IPS-18a (cell line): ENCODE measurements at regions not wholly inside any gene's neighbourhood (a gene's known extent, or its start where the extent isn't known, plus 50 kb on each side); places are given as distances from the start of the nearest gene placed in this dataset.

Experiments
- H3K27ac ChIP-seq: one replicate; pipeline ENCODE4 v1.5.1; 2013; ENCODE audit warnings: low read length
- H3K27me3 ChIP-seq: one replicate; pipeline ENCODE4 v1.6.1; 2013; ENCODE audit warnings: mild to moderate bottlenecking, low read length; ENCODE audit not compliant: control insufficient read depth, insufficient read depth
- H3K36me3 ChIP-seq: one replicate; pipeline ENCODE4 v1.6.1; 2013; ENCODE audit warnings: low read depth, low read length; ENCODE audit not compliant: control insufficient read depth
- H3K4me1 ChIP-seq: one replicate; pipeline ENCODE4 v1.6.1; 2013; ENCODE audit warnings: low read depth, low read length; ENCODE audit not compliant: control insufficient read depth
- H3K4me3 ChIP-seq: one replicate; pipeline ENCODE4 v1.5.1; 2013; ENCODE audit warnings: low read length
- H3K9ac ChIP-seq: one replicate; pipeline ENCODE4 v1.6.1; 2013; ENCODE audit warnings: mild to moderate bottlenecking, low read length, moderate library complexity
- H3K9me3 ChIP-seq: one replicate; pipeline ENCODE4 v1.6.1; 2013; ENCODE audit warnings: low read depth, low read length; ENCODE audit not compliant: control insufficient read depth

DNA sequence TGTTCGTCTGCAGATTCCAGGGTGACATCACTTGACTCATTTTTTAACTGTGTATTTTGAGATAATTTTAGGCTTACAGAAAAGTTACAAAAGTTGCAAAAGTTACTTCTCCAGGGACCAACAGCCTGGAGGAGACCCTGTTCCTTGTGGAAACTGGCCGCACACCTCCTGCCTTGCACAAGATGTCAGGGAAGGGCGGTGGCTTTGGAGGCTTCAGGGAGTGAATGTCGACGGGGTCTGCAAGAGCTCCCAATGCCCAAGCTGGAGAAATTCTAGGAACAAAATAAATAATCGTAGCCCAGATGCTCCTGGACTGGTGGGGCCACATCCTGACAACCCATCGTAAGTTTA is 62.2 kb upstream of the FAM20C start:
- Histone ChIP-seq H3K36me3 (no peaks in the 10 kb centered on the region), H3K4me3 (no peak overlapping the region), H3K4me1 (no peaks in the 10 kb centered on the region), H3K9me3 (no peaks in the 10 kb centered on the region), H3K27ac (no peak overlapping the region), H3K9ac (no peak overlapping the region), H3K27me3 (no peaks in the 10 kb centered on the region)

- Histone ChIP-seq H3K27ac (no peak overlapping the region), H3K27me3 (no peaks in the 10 kb centered on the region), H3K36me3 (no peaks in the 10 kb centered on the region), H3K4me1 (no peaks in the 10 kb centered on the region), H3K4me3 (no peak overlapping the region), H3K9me3 (no peaks in the 10 kb centered on the region), H3K9ac (no peak overlapping the region)
Observed at GRCh38 chr7:130875-131780, 61.2 kb upstream of the FAM20C start.

GRCh38 chr7:131781-132482 is 60.4 kb upstream of the FAM20C start:
- Histone ChIP-seq H3K9me3 (no peaks in the 10 kb centered on the region), H3K4me1 (no peaks in the 10 kb centered on the region), H3K36me3 (no peaks in the 10 kb centered on the region), H3K9ac (no peak overlapping the region), H3K27ac (no peak overlapping the region), H3K27me3 (no peaks in the 10 kb centered on the region), H3K4me3 (no peak overlapping the region)

DNA sequence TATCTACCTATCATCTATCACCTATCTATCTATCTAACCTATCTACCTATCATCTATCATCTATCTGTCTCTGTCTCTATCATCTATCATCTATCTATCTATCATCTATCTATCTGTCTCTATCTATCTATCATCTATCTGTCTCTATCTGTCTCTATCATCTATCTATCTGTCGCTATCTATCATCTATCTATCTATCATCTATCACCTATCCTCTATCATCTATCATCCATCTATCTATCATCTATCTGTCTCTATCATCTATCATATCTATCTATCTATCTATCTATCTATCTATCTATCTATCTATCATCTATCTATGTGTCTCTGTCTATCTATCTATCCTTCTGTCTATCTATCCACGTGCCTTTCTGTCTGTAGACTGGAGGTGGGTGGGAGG is 59.5 kb upstream of the FAM20C start:
- Histone ChIP-seq H3K4me1 (no peaks in the 10 kb centered on the region), H3K36me3 (no peaks in the 10 kb centered on the region), H3K9me3 (no peaks in the 10 kb centered on the region), H3K27ac (no peak overlapping the region), H3K27me3 (no peaks in the 10 kb centered on the region), H3K9ac (no peak overlapping the region), H3K4me3 (no peak overlapping the region)

- no peaks in the 10 kb centered on the region for H3K9me3 ChIP-seq
- H3K9ac ChIP-seq: no peak overlapping the region
- no peaks in the 10 kb centered on the region for H3K4me1 ChIP-seq
Observed at GRCh38 chr7:133470-133869, 58.9 kb upstream of the FAM20C start.

GRCh38 chr7:134029-134428 is 58.3 kb upstream of the FAM20C start:
- no peak overlapping the region for H3K9ac ChIP-seq
- no peak overlapping the region for H3K4me3 ChIP-seq
- no peaks in the 10 kb centered on the region for H3K9me3 ChIP-seq
- H3K4me1 ChIP-seq: peaks cover under 1% of the 10 kb centered on the region
- no peaks in the 10 kb centered on the region for H3K36me3 ChIP-seq
- H3K27ac ChIP-seq: no peak overlapping the region
- no peaks in the 10 kb centered on the region for H3K27me3 ChIP-seq

More at GRCh38 chr7:133470-133869, 58.9 kb upstream of the FAM20C start:
- no peaks in the 10 kb centered on the region for H3K27me3 ChIP-seq
- no peak overlapping the region for H3K27ac ChIP-seq
- H3K36me3 ChIP-seq: no peaks in the 10 kb centered on the region
- no peak overlapping the region for H3K4me3 ChIP-seq

DNA sequence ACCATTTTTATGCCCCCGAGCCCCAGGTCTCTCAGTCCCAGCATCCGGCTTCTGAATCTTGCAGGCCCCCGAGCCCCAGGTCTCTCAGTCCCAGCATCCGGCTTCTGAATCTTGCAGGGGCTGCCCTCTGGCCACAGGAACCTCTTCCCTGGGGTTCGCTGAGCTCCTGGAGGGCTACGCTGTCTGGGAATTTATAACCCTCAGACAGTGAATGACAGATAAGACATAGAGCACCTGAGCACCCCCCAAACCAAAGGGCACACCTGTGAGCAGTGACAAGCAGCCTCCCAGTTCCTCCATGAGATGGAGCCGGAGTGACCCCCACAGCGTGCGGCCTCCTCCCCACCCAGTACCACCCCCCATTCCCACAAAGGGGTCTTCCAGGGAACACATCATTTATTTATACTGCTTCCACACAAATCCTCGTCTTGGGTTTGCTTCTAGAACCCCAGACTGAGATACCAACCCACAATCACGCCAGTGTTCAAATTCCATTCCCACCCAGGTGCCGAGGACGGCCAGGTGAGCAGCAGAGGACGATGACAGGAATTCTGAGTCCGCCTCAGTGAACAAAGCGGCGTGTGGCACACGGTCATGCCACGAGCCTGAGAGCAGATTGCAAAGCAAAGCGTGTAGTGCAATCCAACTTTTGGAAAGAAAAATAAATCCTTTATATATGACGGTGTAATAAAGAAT is 57.7 kb upstream of the FAM20C start:
- peaks cover 7% of the 10 kb centered on the region for H3K4me1 ChIP-seq
- H3K9me3 ChIP-seq: no peaks in the 10 kb centered on the region
- H3K9ac ChIP-seq: no peak overlapping the region

DNA sequence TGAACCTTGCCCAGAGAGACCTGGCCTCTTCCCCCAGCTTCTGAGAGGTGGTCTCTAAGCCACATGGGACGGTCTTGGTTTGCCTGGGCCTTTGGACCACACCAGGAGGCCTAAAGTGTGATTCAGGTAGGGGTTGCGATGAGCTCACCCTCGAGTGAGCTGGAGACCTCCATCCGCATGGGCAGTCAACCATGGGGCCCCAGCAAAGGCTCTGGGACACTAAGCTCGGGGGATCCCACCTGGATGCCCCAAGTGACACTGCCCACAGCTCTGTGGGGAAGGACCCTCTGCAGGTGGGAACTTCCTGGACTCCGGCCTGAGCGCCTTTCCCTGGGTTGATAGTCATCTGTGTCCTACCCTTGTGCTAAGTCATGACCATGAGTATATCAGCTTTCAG is 57.1 kb upstream of the FAM20C start:
- Histone ChIP-seq H3K27ac (no peak overlapping the region), H3K27me3 (no peaks in the 10 kb centered on the region), H3K9ac (no peak overlapping the region), H3K9me3 (no peaks in the 10 kb centered on the region), H3K36me3 (no peaks in the 10 kb centered on the region), H3K4me1 (peaks cover 9% of the 10 kb centered on the region), H3K4me3 (no peak overlapping the region)

More for the DNA sequence above, 57.7 kb upstream of the FAM20C start:
- Histone ChIP-seq H3K4me3 (no peak overlapping the region), H3K36me3 (no peaks in the 10 kb centered on the region), H3K27me3 (no peaks in the 10 kb centered on the region), H3K27ac (no peak overlapping the region)

GRCh38 chr7:135731-136645 is 56.4 kb upstream of the FAM20C start:
- no peaks in the 10 kb centered on the region for H3K27me3 ChIP-seq
- H3K27ac ChIP-seq: no peak overlapping the region
- peaks cover 9% of the 10 kb centered on the region for H3K4me1 ChIP-seq
- no peak overlapping the region for H3K4me3 ChIP-seq
- H3K36me3 ChIP-seq: no peaks in the 10 kb centered on the region
- no peaks in the 10 kb centered on the region for H3K9me3 ChIP-seq
- no peak overlapping the region for H3K9ac ChIP-seq

DNA sequence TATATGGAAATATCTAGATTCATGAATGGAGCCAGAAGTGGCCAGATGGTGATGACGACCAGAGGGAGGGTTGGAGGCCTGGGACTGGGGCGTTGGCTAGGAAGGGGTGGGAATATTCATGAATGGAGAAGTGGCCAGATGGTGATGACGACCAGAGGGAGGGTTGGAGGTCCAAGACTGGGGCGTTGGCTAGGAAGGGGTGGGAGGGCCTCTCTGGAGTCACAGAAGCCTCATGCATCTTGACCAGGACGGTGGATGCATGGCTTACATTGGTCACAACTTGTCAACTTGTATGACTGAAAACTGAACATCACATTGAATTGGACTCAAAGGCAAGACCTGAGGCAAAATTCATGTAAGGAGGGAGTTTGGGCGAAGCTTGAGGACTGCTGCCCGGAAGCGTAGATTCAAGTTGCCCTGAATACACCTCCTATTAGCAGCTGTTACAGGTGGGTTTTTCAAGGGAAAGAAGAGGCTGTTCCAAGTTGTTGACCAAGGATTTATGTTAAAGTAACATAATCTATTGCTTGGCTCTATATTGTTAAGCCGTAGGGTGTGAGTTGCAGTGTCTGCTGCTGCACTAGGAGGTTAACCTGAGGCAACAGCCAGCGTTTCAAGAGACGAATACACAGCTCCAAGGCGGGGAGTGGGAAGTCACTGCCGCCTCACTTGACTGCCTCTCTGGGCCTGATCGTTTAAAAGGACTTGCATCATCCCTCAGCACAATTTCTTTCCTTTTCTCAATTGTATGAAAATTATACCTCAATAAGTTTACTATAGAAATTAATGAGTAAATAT is 55.1 kb upstream of the FAM20C start:
- Histone ChIP-seq H3K9ac (no peak overlapping the region), H3K4me3 (no peak overlapping the region), H3K9me3 (no peaks in the 10 kb centered on the region), H3K27ac (no peak overlapping the region), H3K27me3 (no peaks in the 10 kb centered on the region), H3K36me3 (no peaks in the 10 kb centered on the region), H3K4me1 (peaks cover 9% of the 10 kb centered on the region)
